ENCODE measurements at regions not wholly inside any gene's neighbourhood (a gene's known extent, or its start where the extent isn't known, plus 50 kb on each side); places are given as distances from the start of the nearest gene placed in this dataset.

DNA sequence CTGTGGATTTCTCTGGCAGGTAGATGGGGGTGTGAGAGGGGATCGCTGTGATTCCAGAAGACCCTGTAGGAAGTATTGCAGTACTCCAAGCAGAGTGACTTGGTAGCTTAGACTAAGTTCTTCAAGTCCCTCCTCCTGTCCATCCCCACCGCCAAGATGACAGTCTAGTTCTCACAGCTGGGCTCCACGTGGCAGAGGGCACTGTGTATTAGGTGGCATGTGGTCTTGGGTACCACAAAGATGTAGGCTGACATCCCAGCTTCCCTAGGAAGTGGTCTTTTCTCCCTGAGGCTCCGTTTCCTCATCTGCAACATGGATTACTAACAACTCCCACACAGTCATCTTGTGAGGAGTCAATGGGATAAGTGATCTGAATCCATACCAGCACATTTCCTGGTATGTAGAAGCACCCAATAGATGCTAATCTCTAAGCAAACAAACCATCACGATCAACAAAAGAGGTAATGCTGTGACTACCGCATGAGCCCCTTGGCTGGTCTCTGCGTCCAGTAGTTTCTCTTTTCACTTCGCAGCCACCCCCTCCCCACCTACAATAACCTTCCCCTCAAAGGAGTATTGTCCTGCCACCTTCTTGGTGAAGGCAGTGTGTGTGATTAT lies 349.1 kb upstream of the EEF2KMT start:
- no peak for DNase-seq

DNA sequence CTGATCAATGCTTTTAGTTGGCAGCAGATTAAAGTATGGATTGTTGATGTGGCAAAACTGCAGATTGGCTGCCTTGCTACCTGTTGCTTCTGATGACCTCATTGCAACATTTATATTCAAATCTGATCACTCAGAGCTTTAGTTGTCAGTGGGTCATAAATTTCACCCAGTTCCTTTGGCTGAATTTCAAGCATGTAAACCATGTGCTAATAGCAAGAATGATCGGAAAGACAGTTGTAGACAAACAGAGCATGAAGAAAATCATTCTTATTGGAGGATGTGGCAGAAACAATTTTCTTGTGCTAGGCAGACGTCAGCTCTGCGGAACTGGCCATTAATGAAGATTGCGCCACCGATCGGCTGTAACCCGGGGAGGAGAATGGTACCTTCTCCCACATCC lies 346.6 kb upstream of the EEF2KMT start:
- no peak for DNase-seq

DNA sequence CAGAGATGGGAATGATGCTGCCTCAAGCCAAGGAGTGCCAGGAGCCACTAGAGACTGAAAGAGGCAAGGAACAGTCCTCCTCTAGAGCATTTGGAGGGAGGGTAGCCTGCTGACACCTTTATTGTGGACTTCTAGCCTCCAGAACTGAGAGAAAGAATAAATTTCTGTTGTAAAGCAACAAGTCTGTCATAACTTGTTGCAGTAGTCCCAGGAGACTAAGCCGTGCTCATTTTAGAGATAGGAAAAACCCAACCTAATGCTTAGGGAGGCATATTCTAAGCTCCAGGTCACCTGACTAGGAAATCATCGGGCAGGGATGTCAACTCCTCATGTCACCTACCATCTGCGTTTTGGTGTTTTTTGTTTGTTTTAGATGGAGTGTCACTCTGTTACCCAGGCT lies 345.4 kb upstream of the EEF2KMT start:
- DNase-seq: no peak

DNA sequence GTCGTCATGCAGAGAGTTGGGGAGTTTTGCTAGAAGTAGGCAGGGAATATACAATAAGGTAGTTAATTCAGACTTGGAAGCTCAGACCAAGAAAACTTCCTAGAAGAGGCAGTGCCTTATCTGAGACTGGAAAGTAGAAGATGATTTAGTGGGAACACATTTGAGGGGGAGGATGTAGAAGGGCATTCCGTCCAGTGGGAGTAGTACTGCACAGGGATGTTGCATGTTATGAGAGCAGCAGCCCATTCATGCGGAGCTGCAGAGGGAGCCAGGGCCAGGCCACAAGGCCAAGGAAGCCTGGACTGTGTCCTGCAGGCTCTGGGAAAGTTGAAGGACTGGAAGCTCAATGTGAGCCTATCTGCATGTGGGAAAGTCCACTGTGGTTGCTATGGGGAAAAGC lies 344.5 kb upstream of the EEF2KMT start:
- DNase-seq: no peak

DNA sequence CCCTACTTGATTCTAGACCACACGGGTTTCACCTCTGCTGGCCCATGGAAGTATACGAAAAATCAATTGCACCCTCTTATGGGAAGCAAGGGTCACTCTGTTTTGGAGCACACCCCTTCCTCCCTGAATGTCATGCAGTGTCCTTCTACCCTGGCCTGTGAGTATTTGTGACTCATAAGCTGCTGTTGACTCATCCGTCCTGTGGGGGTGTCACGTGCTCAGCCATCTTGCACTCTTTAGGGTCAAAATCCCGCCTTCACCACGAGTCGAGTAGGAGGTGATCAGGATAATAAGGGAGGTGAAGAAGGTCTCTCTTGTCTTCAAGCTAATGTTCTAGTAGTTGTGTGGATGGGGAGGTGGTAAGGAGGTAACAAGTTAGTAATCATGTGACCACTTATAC lies 341.0 kb upstream of the EEF2KMT start:
- DNase-seq: no peak

DNA sequence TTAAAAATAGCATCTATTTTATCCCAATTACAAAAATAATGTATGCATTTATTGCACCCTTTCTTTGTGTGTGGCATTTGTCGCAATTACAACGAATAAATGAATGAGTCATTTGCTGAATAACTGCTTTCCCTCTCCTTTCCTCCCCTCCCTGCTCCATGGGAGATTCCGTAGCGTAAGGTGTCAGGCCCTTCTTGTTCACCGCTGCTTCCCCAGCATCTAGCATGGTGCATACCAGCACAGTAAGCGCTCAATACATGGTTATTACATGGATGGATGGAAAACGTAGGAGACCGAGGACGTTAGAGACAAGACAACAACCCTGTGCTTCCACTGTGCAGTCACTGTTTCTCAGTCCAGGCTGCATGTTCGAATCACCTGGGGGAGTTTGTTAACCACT lies 336.0 kb upstream of the EEF2KMT start:
- no peak for DNase-seq

DNA sequence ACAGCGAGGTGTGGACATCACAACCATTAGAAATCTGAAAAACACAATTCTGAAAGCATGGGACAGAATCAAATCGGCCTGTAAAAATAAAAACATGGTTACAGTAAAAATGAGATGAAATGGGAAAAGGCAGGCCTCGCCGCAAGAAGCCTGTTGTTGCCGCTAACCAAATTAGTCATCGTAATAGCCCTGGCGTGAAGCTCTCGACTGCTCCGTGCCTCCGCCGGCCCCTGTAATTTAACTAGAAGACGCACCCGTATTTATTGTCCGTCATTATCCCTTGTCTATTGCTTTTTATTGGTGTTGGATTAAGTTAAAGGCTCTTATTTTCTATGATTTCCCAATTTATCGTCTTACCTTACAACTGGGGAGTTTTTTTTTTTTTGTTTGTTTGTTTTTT lies 334.6 kb upstream of the EEF2KMT start:
- DNase-seq: no peak

DNA sequence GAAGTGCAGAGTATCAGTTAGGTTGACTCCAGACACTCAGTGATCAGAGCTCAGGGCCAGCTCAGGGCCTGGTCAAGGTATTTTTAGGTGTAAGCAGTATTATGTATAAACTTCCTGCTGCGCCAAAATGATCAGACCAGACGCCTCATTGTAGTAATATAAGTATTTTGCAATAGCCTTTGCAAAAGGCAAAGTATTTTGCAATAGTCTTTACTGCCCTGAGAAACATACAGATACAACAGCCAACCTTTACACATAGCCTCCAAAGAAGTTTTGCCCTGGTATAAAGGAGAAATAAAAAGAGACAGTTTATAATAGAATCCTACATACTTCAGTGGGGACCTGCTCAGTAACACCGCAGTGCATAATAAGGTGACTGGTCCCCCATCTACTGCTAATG lies 333.0 kb upstream of the EEF2KMT start:
- DNase-seq: no peak

DNA sequence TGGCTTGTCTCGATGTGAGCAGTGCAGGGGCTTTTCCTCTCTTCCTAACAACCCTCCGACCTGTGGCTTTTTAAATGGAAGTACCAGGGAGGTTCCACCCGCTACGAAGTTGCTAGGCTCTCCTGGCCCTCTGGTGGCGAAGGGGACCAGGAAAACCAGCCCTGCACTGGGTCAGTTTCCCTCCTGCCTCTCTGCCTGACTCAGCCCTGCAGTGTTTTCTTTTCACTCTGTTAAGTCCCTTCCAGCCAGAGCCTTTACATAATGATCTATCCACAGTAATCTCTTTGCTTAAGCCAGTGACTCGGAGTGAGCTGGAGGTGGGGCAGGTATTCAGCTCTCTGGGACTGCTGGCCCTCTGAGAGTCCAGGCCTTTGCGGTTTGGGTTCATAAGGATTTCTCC lies 331.3 kb upstream of the EEF2KMT start:
- no peak for DNase-seq

DNA sequence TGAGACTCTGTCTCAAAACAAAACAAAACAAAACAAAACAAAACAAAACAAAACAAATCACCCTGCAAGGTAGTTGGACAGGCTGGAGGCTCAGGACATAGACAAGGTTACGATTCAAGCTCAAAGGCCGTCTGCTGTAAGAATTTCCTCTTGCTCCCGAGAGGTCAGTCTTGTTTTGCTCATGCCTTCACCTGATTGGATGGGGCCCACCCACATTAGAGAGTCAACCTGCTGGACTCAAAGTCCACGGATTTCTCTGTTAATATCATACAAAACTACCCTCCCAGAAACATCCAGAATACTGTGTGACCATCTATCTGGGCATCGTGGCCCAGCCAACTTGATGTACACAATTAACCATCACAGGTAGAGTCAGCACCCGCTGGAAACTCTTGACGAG lies 330.0 kb upstream of the EEF2KMT start:
- DNase-seq: no peak

DNA sequence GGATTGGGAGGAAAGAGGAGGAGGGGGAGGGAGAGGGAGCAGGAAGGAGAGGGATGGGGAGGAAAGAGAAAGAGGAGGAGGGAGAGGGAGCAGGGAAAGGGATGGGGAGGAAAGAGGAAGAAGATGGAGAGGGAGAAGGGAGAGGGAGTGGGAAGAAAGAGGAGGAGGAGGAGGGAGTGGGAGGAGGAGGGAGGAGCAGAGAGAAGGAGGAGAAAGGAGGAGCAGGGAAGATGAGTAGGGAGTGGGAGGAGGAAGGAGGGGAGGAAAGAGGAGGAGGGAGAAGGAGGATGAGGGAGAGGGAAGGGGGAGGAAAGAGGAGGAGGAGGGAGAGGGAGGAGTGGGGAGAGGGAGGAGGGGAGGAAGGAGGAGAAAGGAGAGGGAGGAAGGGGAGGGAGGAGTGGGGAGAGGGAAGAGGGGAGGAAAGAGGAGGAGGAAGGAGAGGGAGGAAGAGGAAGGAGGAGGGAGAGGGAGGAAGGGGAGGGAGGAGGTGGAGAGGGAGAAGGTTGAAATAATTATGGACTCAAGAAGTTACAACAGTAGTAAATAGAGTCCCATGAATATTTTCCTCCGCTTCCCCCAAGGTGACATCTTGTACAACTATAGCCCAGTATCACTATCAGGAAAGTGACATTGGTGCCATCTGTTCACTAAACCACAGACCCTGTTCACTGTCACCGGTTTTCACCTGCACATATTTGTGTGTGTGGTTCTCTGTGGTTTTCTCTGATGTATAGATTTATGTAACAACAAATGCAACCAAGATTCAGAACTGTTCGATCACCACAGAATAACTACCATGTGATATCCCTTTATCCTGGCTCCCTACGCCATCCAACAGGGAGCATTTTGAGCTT lies 325.3 kb upstream of the EEF2KMT start:
- DNase-seq: no peak

DNA sequence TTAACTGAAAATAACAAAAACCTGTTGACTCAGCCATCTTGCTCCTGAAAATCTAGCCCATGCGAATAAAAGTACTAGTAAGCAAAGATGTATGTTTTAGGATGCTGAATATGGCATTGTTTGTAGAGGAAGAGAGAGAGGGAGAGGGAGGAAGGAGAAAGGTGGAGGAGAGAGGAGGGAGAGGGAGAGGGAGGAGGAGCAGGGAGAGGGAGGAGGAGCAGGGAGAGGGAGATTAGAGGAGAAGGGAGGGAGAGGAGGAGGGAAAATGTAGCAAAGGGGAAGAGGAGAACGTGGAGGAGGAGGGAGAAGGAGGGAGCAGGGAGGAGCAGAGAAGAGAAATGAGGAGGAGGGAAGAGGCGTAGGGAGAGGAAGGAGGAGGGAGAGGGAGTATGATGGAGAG lies 324.5 kb upstream of the EEF2KMT start:
- DNase-seq: no peak

DNA sequence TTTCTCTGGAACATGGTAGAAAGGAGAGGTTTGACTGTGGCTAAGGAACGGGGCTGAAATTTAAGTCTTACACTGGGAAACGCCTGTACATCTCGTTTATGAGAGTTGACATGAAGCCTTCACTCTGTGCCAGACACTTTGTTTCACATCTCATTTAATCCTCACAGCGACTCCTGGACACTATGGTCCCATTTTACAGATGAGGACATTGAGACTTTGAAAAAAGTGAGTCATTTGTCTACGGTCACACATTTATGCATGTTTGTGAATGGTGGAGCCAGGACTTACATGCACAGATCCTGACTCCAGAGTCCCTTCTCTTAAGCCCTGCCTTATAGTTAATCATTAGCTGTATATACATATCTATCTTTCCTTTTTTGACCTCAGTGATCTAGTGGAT lies 318.4 kb upstream of the EEF2KMT start:
- no peak for DNase-seq

DNA sequence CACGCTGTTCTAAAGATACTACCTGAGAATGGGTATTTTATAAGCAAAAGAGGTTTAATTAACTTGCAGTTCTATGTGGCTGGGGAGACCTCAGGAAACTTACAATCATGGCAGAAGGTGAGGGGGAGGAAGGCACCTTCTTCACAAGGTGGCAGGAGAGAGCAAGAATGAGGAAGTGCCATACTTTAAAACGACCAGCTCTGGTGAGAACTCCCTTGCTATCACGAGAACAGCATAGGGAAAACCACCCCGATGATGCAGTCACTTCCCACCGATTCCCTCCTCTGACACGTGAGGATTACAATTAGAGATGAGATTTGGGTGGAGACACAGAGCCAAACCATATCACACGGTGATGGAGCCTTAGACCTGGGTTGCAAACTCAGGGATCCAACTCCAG lies 317.5 kb upstream of the EEF2KMT start:
- no peak for DNase-seq

DNA sequence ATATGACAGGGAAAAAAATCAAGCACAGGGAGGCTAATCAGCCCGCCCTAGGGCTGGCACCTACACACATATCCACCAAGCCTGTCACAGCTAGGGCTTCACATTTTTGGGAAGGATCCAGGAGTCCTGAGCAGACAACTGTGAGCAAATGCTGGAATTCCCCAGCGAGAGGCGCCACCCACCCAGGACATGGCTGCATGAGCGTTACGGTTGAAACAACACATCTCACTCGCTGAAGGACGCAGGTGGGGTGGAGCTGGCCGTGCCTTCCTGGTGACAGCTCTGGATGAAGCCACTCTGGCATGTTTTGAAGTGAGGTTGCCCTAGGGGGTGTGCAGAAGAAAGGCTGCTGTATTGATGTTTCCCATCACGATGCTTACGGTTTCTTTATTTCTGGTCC lies 315.1 kb upstream of the EEF2KMT start:
- DNase-seq: no peak

DNA sequence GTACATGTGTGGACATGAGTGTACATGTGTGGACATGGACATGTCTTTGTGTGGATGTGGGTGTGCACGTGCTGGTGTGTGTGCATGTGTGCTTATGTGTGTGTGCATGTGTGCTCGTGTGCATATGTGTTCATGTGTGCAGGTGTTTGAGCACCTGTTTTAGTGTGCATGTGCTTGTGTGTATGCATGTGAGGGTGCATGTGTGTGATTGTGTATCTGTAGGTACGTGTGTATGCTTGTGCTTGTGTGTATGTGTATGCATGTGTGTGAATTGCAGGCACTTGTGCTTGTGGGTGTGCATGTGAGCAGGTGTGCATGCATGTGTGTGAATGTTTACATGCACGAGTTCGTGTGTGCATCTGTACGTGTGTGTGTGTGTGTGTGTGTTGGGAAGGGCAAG lies 300.6 kb upstream of the EEF2KMT start:
- DNase-seq: no peak

DNA sequence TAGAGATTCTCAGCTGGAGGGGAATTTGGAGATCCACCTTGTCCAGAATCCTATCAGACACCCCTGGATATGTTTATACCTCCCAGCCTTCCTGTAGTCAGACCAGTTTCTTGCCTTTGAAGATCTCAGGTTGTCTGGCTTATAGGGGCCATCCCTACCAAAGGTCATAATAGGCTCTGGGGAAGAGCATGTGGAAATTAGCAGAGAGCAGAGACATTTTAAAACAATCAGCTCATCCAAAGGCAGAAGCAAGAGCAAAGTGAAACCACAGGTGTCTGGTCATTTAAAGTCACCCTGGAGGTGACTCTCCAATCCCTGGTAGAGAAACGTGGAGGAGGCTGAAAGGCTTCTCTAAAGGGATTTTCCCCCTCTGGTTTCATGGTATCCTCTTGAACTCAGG lies 299.3 kb upstream of the EEF2KMT start:
- no peak for DNase-seq

DNA sequence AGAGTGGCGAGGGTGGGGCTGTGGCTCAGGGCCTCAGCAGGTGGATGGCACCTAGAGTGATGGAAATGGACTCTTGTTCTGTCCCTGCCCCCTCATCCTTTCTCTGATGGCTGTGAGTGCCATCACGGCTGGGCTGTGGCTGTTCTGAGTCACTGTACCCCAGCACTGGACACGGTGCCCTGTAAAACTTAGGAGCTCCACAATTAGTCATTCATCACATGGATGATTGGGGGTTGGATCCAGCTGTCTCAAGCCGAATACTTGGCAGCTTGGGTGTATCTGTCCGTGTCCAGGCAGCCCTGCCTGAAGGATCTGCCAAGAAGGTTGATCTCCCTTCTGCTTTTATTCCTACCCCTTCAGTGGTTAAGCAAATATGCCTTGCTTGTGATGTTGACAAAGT lies 295.5 kb upstream of the EEF2KMT start:
- DNase-seq: no peak

DNA sequence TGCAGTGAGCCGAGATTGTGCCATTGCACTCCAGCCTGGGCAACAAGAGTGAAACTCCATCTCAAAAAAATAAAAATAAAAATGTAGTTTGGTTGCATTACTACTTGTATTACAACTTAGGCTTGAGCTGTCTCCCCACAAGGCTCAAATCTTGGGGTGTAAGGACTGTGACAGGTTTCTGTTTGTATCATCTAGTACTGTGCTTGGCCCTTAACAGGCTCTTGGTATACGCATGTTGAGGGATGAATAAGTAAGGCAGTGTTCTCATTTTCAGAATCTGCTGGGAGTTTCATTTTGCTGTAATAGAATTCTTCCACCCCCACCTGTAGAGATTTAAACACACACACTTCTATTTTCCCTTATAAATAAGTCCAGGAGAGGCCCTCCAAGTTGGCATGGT lies 289.4 kb upstream of the EEF2KMT start:
- no peak for DNase-seq

DNA sequence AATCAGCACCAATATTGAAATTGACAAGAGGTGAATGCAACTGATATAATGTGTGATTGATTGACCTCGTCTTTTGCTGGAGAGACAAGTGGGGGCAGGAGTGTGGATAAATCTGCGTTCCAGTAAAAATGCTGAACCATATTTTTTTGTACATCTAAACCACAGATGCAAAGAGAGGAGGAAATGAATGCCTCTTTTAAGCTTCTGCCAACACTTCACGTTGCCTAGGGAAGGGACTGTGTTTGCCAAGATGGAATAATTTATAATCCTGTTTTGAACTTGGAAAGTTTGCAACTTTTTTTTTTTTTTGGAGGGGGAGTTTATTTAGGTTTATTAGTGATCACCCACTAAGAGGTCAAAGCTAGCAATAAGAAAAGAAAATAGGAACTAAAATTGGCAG lies 288.2 kb upstream of the EEF2KMT start:
- DNase-seq: no peak

DNA sequence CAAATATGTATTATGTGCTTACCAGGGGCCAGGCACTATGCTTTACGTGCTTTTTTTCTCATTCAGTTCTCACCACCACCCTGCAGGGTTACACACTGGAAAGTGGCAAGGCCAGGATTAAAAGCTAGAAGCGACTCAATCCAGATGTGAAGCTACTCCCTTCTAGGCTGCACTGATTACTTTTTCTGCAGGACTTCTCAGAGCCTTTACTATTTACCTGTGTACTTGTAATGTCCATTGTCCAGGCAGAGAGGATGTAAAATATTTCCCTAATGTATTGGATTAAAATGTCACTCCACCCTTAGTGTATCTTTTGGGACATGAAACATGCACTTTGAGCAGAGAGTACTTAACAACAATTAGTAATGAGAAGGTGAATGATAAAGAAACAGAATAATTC lies 287.5 kb upstream of the EEF2KMT start:
- DNase-seq: no peak

DNA sequence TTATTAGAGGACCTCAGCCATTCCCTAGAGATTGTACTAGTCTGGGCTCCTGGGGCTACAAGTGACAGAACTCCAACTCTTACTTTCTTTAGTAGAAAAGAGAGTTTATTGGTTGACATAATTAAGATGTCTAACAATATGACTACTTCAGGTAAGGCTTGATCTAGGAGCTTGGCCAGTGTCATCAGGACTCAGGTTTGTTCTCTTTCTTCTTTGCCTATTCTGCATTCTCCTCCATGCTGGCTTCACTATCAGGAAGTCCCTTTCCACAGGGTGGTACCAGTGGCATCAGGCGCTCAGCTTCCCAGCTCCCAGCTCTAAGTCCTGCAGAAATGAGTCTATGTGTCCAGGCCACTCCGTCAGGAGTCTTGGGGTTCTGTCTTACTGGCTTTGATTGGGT lies 286.1 kb upstream of the EEF2KMT start:
- no peak for DNase-seq

DNA sequence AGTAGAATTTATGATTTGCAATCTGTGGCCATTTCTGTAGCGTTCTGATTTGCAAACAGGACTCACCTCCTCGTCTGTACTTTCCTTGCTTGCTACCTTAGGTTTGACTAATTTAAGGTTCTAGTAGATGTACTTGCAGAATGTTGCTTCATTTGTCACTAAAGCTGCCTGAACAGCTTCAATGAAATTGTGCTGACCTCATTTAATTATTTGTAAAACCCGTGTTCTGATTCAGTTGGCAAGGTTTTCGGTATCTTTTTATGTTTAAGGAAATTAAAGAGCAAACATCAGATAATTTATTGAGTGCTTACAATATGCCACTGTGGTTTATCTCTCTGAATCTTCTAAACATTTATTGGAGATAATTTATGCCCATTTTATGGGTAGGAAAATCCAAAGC lies 284.9 kb upstream of the EEF2KMT start:
- DNase-seq: no peak

DNA sequence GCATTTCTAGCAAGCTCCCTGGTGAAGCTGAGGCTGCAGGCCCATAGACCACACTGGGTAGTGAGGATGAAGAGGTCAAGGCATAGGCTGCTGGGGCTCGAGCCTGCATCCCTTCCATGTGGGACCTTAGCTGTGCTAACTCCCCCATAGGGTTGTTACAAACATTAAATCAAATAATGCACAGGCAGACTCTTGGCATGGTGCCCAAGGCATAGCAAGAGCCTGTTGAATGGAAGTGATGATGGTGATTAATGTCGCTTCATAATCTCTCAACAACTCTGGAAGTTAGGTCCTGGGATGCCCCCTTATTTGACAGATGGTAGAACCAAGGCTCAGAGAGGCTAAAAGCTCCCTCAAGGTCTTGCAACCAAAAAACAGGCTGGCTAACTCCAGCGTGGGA lies 283.9 kb upstream of the EEF2KMT start:
- DNase-seq: no peak

DNA sequence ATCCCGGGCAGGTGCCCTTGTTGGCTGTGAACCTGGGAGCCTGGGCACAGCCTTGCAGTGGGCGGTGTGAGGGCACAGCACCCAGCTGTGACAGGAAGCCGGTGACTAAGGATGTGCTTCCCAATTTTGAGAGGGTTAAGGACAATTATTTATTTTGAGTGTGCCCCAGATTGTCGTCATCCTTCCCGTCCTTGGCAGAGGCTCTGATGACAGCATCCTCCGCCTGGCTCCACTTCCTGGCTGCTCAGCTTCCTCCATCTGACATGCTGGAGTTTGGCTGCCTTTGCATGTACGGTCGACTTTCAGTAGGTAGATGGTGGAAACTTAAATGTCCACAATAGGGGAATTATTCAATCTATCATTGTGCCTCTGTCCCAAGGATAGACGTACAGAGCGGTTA lies 282.4 kb upstream of the EEF2KMT start:
- DNase-seq: no peak
